ENCODE measurements at regions not wholly inside any gene's neighbourhood (a gene's known extent, or its start where the extent isn't known, plus 50 kb on each side); places are given as distances from the start of the nearest gene placed in this dataset.

- ChIA-PET POLR2A (no interaction called here), CTCF (interaction anchor here (0.6 to 1.4 kb wide), 7 partner anchors 10 to 1324 kb away, joined by 3 to 5 read pairs (median 3); no protein-coding TSS in a partner anchor)
- no peaks in the 10 kb centered on the region for H3K27me3 Mint-ChIP-seq (ENCODE audit: low read depth)
- H3K9me3 Mint-ChIP-seq = no peaks in the 10 kb centered on the region
- TF ChIP-seq AFF4 (CRISPR knock-in tag; IDR thresholded peaks at IDR 0.05; ENCODE audit: borderline replicate concordance) (no peak), CTCF (IDR thresholded peaks at IDR 0.05) (0 out of 2 replicates have a peak, but pooled peaks have one; percentile 21)
- no peak overlapping the region for H3K27ac Mint-ChIP-seq
- no peak for DNase-seq (ENCODE audit: low spot score)
- no peaks in the 10 kb centered on the region for H3K36me3 Mint-ChIP-seq
- peaks cover 5% of the 10 kb centered on the region for H3K4me1 Mint-ChIP-seq
- peak; percentile 94 for ATAC-seq
- no peak overlapping the region for H3K4me3 Mint-ChIP-seq
Measured at GRCh38 chr2:220460257-220460985, 833.0 kb downstream of the SLC4A3 start.

- TF ChIP-seq IRF2 (CRISPR knock-in tag; IDR thresholded peaks at IDR 0.05; ENCODE audit: borderline replicate concordance, low read depth) (no peak), FOXP1 (CRISPR knock-in tag; IDR thresholded peaks at IDR 0.05; ENCODE audit: borderline replicate concordance) (no peak), NFE2L1 (CRISPR knock-in tag; IDR thresholded peaks at IDR 0.05) (no peak), CBFB (CRISPR knock-in tag; IDR thresholded peaks at IDR 0.05; ENCODE audit: low read depth) (no peak), TEAD1 (CRISPR knock-in tag; IDR thresholded peaks at IDR 0.05) (no peak), ERG (CRISPR knock-in tag; IDR thresholded peaks at IDR 0.05) (no peak), ZNF219 (CRISPR knock-in tag; IDR thresholded peaks at IDR 0.05; ENCODE audit: borderline replicate concordance) (no peak), E2F4 (CRISPR knock-in tag; IDR thresholded peaks at IDR 0.05; ENCODE audit: borderline replicate concordance, low read depth) (no peak), PRRX2 (CRISPR knock-in tag; IDR thresholded peaks at IDR 0.05) (no peak), NR2C2 (CRISPR knock-in tag; IDR thresholded peaks at IDR 0.05) (no peak), SMAD3 (CRISPR knock-in tag; IDR thresholded peaks at IDR 0.05; ENCODE audit: borderline replicate concordance) (no peak), AR (CRISPR knock-in tag; IDR thresholded peaks at IDR 0.05) (no peak), MXD4 (CRISPR knock-in tag; IDR thresholded peaks at IDR 0.05; ENCODE audit: borderline replicate concordance) (no peak), CREB1 (CRISPR knock-in tag; IDR thresholded peaks at IDR 0.05) (no peak), OVOL2 (CRISPR knock-in tag; IDR thresholded peaks at IDR 0.05; ENCODE audit: borderline replicate concordance) (no peak)
- H3K4me1 Mint-ChIP-seq = peaks cover 5% of the 10 kb centered on the region
- DNase-seq (ENCODE audit: low spot score) (no peak), ATAC-seq (no peak)
- POLR2A ChIA-PET = no interaction called here
- H3K9me3 Mint-ChIP-seq = no peaks in the 10 kb centered on the region
- CTCF ChIA-PET = no interaction called here
- H3K27me3 Mint-ChIP-seq (ENCODE audit: low read depth) = no peaks in the 10 kb centered on the region
- no peak overlapping the region for H3K4me3 Mint-ChIP-seq
- no peak overlapping the region for H3K27ac Mint-ChIP-seq
- no peaks in the 10 kb centered on the region for H3K36me3 Mint-ChIP-seq
Measured at GRCh38 chr2:220463876-220464275, 836.4 kb downstream of the SLC4A3 start.

Data from WTC11 (cell line).